SK-N-SH (cell line): ENCODE measurements at regions not wholly inside any gene's neighbourhood (a gene's known extent, or its start where the extent isn't known, plus 50 kb on each side); places are given as distances from the start of the nearest gene placed in this dataset.

Source experiments
- SIN3A ChIP-seq: IDR thresholded peaks from 2 replicates; pipeline ENCODE4 v1.6.1; 2012; ENCODE audit warnings: low read depth, mild to moderate bottlenecking, low read length, moderate library complexity, borderline replicate concordance
- TF ChIP-seq, protein P1 (sequence below): fragments of 200-600 bp; sonication (generic); IDR thresholded peaks from 2 replicates; pipeline ENCODE4 v1.6.1; 2017; ENCODE audit warnings: antibody characterized with exemption, mild to moderate bottlenecking, moderate library complexity
- TF ChIP-seq, protein P2 (sequence below): IDR thresholded peaks from 2 replicates; pipeline ENCODE4 v1.6.1; 2012; ENCODE audit warnings: mild to moderate bottlenecking, low read depth, low read length, moderate library complexity
- TF ChIP-seq, protein P3 (sequence below): fragments of 150-350 bp; IDR thresholded peaks from 2 replicates; pipeline ENCODE4 v1.6.1; 2017; ENCODE audit warnings: antibody characterized with exemption, low read length, low read depth, borderline replicate concordance

DNA sequence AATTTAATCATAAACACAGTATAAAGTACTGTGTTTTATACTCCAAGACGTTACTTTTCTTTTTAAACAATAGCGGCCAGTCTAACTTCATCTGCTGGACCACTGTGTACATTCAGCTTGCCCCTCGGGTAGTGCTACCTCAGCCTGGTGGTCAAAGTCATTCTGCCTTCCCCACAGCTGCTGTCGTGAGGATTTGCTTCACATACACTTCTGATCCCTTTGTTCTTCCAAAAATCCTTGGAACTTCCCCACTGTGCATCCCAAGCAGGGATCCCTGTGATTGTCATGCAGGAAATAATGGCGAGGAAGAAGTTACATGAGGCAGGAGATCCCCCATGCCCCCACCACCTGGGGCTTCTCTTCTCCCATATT, 234.9 kb upstream of the STARD13 start:
- TF ChIP-seq, protein P1, sequence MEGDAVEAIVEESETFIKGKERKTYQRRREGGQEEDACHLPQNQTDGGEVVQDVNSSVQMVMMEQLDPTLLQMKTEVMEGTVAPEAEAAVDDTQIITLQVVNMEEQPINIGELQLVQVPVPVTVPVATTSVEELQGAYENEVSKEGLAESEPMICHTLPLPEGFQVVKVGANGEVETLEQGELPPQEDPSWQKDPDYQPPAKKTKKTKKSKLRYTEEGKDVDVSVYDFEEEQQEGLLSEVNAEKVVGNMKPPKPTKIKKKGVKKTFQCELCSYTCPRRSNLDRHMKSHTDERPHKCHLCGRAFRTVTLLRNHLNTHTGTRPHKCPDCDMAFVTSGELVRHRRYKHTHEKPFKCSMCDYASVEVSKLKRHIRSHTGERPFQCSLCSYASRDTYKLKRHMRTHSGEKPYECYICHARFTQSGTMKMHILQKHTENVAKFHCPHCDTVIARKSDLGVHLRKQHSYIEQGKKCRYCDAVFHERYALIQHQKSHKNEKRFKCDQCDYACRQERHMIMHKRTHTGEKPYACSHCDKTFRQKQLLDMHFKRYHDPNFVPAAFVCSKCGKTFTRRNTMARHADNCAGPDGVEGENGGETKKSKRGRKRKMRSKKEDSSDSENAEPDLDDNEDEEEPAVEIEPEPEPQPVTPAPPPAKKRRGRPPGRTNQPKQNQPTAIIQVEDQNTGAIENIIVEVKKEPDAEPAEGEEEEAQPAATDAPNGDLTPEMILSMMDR: no peak
- TF ChIP-seq SIN3A: no peak
- TF ChIP-seq, protein P2, sequence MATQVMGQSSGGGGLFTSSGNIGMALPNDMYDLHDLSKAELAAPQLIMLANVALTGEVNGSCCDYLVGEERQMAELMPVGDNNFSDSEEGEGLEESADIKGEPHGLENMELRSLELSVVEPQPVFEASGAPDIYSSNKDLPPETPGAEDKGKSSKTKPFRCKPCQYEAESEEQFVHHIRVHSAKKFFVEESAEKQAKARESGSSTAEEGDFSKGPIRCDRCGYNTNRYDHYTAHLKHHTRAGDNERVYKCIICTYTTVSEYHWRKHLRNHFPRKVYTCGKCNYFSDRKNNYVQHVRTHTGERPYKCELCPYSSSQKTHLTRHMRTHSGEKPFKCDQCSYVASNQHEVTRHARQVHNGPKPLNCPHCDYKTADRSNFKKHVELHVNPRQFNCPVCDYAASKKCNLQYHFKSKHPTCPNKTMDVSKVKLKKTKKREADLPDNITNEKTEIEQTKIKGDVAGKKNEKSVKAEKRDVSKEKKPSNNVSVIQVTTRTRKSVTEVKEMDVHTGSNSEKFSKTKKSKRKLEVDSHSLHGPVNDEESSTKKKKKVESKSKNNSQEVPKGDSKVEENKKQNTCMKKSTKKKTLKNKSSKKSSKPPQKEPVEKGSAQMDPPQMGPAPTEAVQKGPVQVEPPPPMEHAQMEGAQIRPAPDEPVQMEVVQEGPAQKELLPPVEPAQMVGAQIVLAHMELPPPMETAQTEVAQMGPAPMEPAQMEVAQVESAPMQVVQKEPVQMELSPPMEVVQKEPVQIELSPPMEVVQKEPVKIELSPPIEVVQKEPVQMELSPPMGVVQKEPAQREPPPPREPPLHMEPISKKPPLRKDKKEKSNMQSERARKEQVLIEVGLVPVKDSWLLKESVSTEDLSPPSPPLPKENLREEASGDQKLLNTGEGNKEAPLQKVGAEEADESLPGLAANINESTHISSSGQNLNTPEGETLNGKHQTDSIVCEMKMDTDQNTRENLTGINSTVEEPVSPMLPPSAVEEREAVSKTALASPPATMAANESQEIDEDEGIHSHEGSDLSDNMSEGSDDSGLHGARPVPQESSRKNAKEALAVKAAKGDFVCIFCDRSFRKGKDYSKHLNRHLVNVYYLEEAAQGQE: no peak
- TF ChIP-seq, protein P3, sequence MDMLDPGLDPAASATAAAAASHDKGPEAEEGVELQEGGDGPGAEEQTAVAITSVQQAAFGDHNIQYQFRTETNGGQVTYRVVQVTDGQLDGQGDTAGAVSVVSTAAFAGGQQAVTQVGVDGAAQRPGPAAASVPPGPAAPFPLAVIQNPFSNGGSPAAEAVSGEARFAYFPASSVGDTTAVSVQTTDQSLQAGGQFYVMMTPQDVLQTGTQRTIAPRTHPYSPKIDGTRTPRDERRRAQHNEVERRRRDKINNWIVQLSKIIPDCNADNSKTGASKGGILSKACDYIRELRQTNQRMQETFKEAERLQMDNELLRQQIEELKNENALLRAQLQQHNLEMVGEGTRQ: no peak
